HepG2 (cell line): ENCODE measurements at regions not wholly inside any gene's neighbourhood (a gene's known extent, or its start where the extent isn't known, plus 50 kb on each side); places are given as distances from the start of the nearest gene placed in this dataset.

ENCODE experiments used
- CEBPZ ChIP-seq: IDR thresholded peaks from 2 replicates; pipeline ENCODE4 v1.6.1; 2012; ENCODE audit warnings: low read length, improper control_type of control experiment
- GFI1 ChIP-seq: sonication (generic); formaldehyde crosslinking; IDR thresholded peaks from 2 replicates; pipeline ENCODE4 v1.5.0; 2020; ENCODE audit warnings: missing genetic modification reagents, mild to moderate bottlenecking, borderline replicate concordance
- TERF1 ChIP-seq: sonication (generic); formaldehyde crosslinking; IDR thresholded peaks from 2 replicates; pipeline ENCODE4 v1.8.0; 2022; ENCODE audit warnings: mild to moderate bottlenecking, missing genetic modification reagents, moderate library complexity
- ZFP36L2 ChIP-seq: sonication (generic); formaldehyde crosslinking; IDR thresholded peaks from 2 replicates; pipeline ENCODE4 v1.4.0; 2020; ENCODE audit warnings: missing genetic modification reagents
- ZNF646 ChIP-seq: sonication (generic); formaldehyde crosslinking; IDR thresholded peaks from 2 replicates; pipeline ENCODE4 v1.9.0; 2021; ENCODE audit warnings: mild to moderate bottlenecking, missing genetic modification reagents

GRCh38 chr7:121500360-121501058 is 104.4 kb upstream of the FAM3C start (continued):
- TF ChIP-seq ZNF646 (no peak), ZFP36L2 (CRISPR knock-in tag) (no peak), GFI1 (CRISPR knock-in tag) (no peak), TERF1 (no peak), CEBPZ (no peak)
